Common myeloid progenitor, CD34-positive (primary cell): ENCODE measurements at regions not wholly inside any gene's neighbourhood (a gene's known extent, or its start where the extent isn't known, plus 50 kb on each side); places are given as distances from the start of the nearest gene placed in this dataset.
A peak's percentile ranks its signal among the peaks of the same experiment; 100 is the strongest.

Experiments
- CTCF ChIA-PET: fragments of 350-600 bp; sonication (Branson Sonifier 250); formaldehyde crosslinking; loops from one replicate; lab custom pipeline; 2021; ENCODE audit warnings: antibody characterized with exemption; lab: Charles Lee
- POLR2A ChIA-PET: fragments of 350-600 bp; sonication (Branson Sonifier 250); formaldehyde crosslinking; loops from one replicate; lab custom pipeline; 2021; ENCODE audit warnings: antibody characterized with exemption; lab: Charles Lee
- DNase-seq, 3 donors: peaks; one replicate each; pipeline versions ENCODE4 v3.0.0 to v3.0.0-alpha.2; 2013
- H3K27ac ChIP-seq, 2 experiments: 1 replicate in 1 of 2; 2 replicates in 1 of 2; pipeline ENCODE4 v1.7.0; 2013; ENCODE audit warnings: inconsistent platforms in 2 of 2, low read length in 2 of 2, mild to moderate bottlenecking in 2 of 2, low read depth in 1 of 2, moderate library complexity in 1 of 2; ENCODE audit not compliant: severe bottlenecking in 2 of 2, insufficient read depth in 1 of 2, poor library complexity in 1 of 2
- H3K27me3 ChIP-seq, 5 experiments: replicated peaks in 2 of 5; 1 replicate in 3 of 5; 2 replicates in 2 of 5; pipeline versions ENCODE4 v1.6.1 to v1.7.0; 2013; ENCODE audit warnings: low read length in 4 of 5, mild to moderate bottlenecking in 2 of 5, moderate library complexity in 2 of 5, inconsistent platforms in 1 of 5; ENCODE audit not compliant: insufficient read depth in 5 of 5, control insufficient read depth in 4 of 5
- H3K36me3 ChIP-seq, 4 experiments: 1 replicate in 2 of 4; 2 replicates in 2 of 4; pipeline versions ENCODE4 v1.6.1 to v1.7.0; 2013; ENCODE audit warnings: low read length in 3 of 4, control low read depth in 1 of 4, mild to moderate bottlenecking in 1 of 4; ENCODE audit not compliant: control insufficient read depth in 4 of 4, insufficient read depth in 4 of 4
- H3K4me1 ChIP-seq, 4 experiments: 1 replicate in 3 of 4; 2 replicates in 1 of 4; pipeline versions ENCODE4 v1.6.1 to v1.7.1; 2013; ENCODE audit warnings: low read length in 3 of 4, mild to moderate bottlenecking in 3 of 4, control low read depth in 1 of 4, inconsistent platforms in 1 of 4, moderate library complexity in 1 of 4; ENCODE audit not compliant: control insufficient read depth in 4 of 4, insufficient read depth in 4 of 4; ENCODE audit errors: control extremely low read depth in 1 of 4
- H3K4me3 ChIP-seq, 7 experiments: 1 replicate in 4 of 7; 2 replicates in 3 of 7; pipeline versions ENCODE4 v1.5.1 to v1.7.0; 2013; ENCODE audit warnings: mild to moderate bottlenecking in 7 of 7, low read length in 6 of 7, moderate library complexity in 6 of 7, inconsistent platforms in 2 of 7, low read depth in 2 of 7, control low read depth in 1 of 7; ENCODE audit not compliant: insufficient read depth in 4 of 7, control insufficient read depth in 1 of 7; ENCODE audit errors: extremely low read depth in 1 of 7
- H3K9me3 ChIP-seq, 5 experiments: 1 replicate in 4 of 5; 2 replicates in 1 of 5; pipeline versions ENCODE4 v1.6.1 to v1.7.1; 2013; ENCODE audit warnings: low read length in 4 of 5, mild to moderate bottlenecking in 2 of 5, inconsistent platforms in 1 of 5, low read depth in 1 of 5, moderate library complexity in 1 of 5; ENCODE audit not compliant: control insufficient read depth in 4 of 5, insufficient read depth in 2 of 5; ENCODE audit errors: control extremely low read depth in 1 of 5
- WGBS: methylation state at CpG from one replicate; pipeline ENCODE4 v1.1.5; 2013; ENCODE audit not compliant: insufficient coverage; 5-methylcytosine and 5-hydroxymethylcytosine counted together

DNA sequence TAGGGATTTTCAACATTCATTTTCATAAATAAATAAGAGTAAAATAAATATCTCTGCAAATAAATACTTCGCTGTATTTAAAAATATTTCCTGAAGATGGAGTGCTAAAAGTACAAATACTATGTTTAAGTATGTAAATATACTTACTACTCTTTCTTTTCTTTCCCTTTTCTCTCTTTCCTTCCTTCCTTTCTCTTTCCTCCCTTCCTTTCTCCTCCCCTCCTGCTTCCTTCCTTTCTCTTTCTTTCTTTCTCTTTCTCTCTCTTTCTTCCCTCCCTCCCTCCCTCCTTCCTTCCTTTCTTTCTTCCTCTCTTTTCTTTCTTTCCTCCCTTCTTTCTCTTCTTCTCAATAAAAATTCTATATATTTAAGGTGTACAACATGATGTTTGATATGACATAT lies 496.1 kb downstream of the CCSER2 start:
- Histone ChIP-seq H3K4me1 (no peaks in the 10 kb centered on the region), H3K27me3 (peaks cover 0 to 5% (median 0%) of the 10 kb centered on the region in 5 experiments), H3K4me3 (no peak overlapping the region), H3K36me3 (no peaks in the 10 kb centered on the region), H3K9me3 (no peaks in the 10 kb centered on the region), H3K27ac (no peak overlapping the region)
- no peak for DNase-seq
- ChIA-PET CTCF (no interaction called here), POLR2A (no interaction called here)
- no CpG with 5 or more reads among the region's 1 CpG for WGBS

DNA sequence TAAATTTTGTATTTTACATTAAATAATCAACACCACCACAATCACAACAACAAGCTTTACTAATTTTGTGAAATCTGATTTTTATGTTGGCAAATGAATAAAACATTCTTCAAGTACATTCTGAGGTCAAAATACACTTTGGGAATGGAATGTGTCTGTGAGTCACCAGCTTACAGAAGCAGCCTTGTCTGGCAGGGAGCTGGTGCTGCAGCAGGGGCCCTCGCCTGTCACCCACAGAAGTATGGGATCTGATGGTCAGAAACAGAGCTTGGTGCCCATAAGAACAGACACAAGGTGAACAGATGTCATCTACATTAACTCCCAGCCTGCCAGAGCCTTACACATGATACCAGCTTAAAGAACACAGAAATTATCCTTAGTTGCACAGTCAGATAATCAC lies 496.9 kb downstream of the CCSER2 start:
- no peak for DNase-seq
- CTCF ChIA-PET = interaction anchor here (0.6 kb wide), 1 partner anchor 81 kb away, joined by 3 read pairs; no protein-coding TSS in a partner anchor
- H3K27ac ChIP-seq = no peak overlapping the region
- no peak overlapping the region for H3K4me3 ChIP-seq
- H3K36me3 ChIP-seq = no peaks in the 10 kb centered on the region
- no peaks in the 10 kb centered on the region for H3K9me3 ChIP-seq
- POLR2A ChIA-PET = no interaction called here
- WGBS = 100% methylated on average over 1 of the region's 1 CpG
- peaks cover 0 to 5% (median 0%) of the 10 kb centered on the region in 5 experiments for H3K27me3 ChIP-seq
- no peaks in the 10 kb centered on the region for H3K4me1 ChIP-seq

DNA sequence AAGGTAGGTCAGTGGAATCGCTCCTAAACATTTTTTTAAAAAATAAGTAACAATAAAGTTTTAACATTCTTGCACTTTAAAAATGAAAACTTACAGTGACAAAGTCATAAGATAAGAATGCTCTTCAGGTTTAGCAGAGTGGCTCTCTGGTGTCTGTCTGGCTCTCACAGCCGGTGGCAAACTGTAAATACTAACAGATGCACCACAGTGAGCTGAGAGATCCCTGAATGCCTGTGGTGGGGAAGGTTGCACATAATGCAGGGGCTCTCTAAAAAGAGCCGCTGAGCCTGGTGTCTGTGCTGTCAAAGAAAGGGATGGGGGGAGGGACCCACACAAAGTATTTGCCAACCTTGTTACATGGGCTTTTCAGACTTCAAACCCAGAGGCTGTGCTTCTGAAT lies 498.3 kb downstream of the CCSER2 start:
- Histone ChIP-seq H3K27ac (no peak overlapping the region), H3K4me3 (no peak overlapping the region), H3K36me3 (no peaks in the 10 kb centered on the region), H3K9me3 (no peaks in the 10 kb centered on the region), H3K4me1 (no peaks in the 10 kb centered on the region), H3K27me3 (peaks cover 0 to 5% (median 0%) of the 10 kb centered on the region in 5 experiments)
- 71% methylated on average over 1 of the region's 3 CpGs for WGBS
- CTCF ChIA-PET = no interaction called here
- POLR2A ChIA-PET = interaction anchor here (0.6 kb wide), 1 partner anchor 73 kb away, joined by 3 read pairs; no protein-coding TSS in a partner anchor
- no peak for DNase-seq

DNA sequence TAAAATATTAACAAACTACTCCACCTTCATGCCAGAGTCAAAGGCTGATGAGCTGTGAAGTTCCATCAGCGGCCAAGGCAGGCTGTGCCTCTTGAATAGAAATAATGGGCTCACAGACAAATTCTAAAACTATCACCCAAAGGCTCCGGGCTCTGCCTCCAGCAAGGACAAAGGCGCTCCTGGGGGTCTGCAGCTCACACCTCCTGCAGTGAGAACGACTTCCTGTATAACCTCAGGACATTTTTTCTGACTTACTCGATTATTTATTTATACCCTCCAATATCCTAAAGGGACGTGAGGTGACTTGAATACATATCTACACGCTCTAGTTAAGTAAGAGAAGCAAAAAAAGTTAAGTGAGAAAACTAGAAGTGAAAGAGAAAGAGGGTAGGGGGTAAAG lies 500.7 kb downstream of the CCSER2 start:
- Histone ChIP-seq H3K4me1 (no peaks in the 10 kb centered on the region), H3K4me3 (no peak overlapping the region), H3K36me3 (no peaks in the 10 kb centered on the region), H3K27ac (no peak overlapping the region), H3K27me3 (no peaks in the 10 kb centered on the region), H3K9me3 (no peaks in the 10 kb centered on the region)
- ChIA-PET POLR2A (no interaction called here), CTCF (no interaction called here)
- no peak for DNase-seq
- WGBS = 86% methylated on average over 1 of the region's 7 CpGs

DNA sequence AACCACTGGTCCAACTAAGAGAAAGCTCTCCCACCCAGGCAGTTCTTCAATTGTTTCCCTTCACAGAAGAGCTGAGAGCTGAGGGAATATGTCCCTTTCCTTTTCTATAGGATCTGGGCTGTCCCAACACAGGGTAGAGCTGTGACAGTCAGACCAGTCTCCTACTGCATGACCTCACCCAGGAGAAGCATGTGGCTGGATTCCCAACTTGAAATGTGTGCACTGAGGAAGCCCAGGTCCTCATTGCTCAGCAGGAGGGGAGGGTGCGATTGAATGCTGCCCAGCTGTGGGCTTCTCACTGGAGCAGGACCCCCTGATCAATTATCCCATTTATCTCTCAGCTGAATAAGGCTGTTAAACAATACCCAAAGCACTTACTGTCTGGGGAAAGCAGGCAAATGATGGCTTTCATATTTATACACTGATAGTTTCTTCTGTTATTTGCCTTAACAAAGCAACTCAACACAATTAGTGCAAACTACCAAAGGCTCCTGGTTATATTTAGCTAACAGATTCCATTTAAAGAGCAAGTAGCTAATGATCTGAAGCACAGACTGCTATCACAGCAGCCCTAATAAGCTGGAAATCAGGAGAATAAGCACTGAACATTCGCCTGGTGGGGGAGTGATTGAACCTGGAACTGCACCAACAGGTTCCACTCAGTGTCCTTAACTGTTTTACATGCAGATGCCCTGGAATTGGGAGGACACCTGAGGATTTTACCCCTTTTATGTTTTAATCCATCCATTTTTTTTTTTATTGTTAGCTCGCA lies 508.8 kb downstream of the CCSER2 start:
- H3K27ac ChIP-seq = no peak overlapping the region
- CTCF ChIA-PET = no interaction called here
- no peak for DNase-seq
- no peaks in the 10 kb centered on the region for H3K9me3 ChIP-seq
- 88% methylated on average over 3 of the region's 3 CpGs for WGBS
- H3K4me3 ChIP-seq = no peak overlapping the region
- peaks cover 0 to 2% (median 0%) of the 10 kb centered on the region in 5 experiments for H3K27me3 ChIP-seq
- H3K36me3 ChIP-seq = no peaks in the 10 kb centered on the region
- no peaks in the 10 kb centered on the region for H3K4me1 ChIP-seq
- POLR2A ChIA-PET = interaction anchor here (0.6 kb wide), 1 partner anchor 193 kb away, joined by 4 read pairs; no protein-coding TSS in a partner anchor

DNA sequence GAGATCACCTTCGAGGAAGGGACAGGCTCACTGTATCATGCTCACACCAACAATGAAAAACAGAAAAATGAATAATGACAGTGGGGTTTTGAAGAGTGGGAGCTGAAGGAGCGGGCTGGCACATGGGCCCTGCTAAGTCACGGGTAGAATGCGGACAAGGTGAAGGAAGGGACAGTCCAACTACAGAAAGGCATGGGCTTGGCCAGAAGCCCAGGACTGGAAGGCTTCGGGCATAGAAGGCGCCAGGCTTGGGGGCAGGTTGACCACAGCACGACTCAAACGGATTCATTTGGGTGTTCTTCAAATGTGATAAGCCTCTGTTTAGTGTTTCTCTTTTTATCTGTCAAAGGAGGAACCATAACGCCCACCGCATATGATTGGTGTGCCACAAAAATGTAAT lies 509.5 kb downstream of the CCSER2 start:
- no peak overlapping the region for H3K27ac ChIP-seq
- no peaks in the 10 kb centered on the region for H3K9me3 ChIP-seq
- WGBS = 90% methylated on average over 10 of the region's 10 CpGs
- H3K36me3 ChIP-seq = no peaks in the 10 kb centered on the region
- no peak overlapping the region for H3K4me3 ChIP-seq
- H3K27me3 ChIP-seq = peaks cover 0 to 2% (median 0%) of the 10 kb centered on the region in 5 experiments
- ChIA-PET POLR2A (no interaction called here), CTCF (no interaction called here)
- DNase-seq = peak in 1 of 3 donors; percentile 0
- H3K4me1 ChIP-seq = no peaks in the 10 kb centered on the region

DNA sequence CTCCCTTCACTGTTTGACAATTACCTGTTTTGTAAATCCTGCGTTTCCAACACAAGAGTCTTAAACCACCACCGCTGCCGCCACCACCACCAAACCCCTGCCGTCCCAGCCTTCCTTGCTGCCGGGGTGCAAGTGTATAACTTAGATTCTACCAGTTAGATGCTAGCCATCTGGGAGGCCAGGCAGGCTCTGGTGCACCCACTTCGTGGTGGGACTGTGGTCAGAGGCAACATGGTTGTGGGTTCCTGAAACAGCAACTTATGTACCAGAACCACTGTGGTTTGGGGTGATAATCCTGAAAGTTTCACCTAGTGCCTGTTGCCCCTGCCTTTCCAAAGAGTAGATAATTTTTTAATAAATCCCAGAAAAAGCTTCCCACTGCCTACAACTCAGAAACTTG lies 510.5 kb downstream of the CCSER2 start:
- Histone ChIP-seq H3K4me3 (no peak overlapping the region), H3K36me3 (no peaks in the 10 kb centered on the region), H3K4me1 (no peaks in the 10 kb centered on the region), H3K9me3 (no peaks in the 10 kb centered on the region), H3K27ac (no peak overlapping the region), H3K27me3 (peaks cover 0 to 2% (median 0%) of the 10 kb centered on the region in 5 experiments)
- POLR2A ChIA-PET = no interaction called here
- DNase-seq = no peak
- WGBS = 79% methylated on average over 3 of the region's 6 CpGs
- CTCF ChIA-PET = no interaction called here
